Endothelial cell of umbilical vein (primary cell): ENCODE measurements at regions not wholly inside any gene's neighbourhood (a gene's known extent, or its start where the extent isn't known, plus 50 kb on each side); places are given as distances from the start of the nearest gene placed in this dataset.

Source experiments
- BruUV-seq: library from RNA; stranded (reverse); fragments of 400-500 nt; replicated peaks from 2 replicates; lab custom pipeline; 2021; lab: Mats Ljungman, UMichigan
- CTCF ChIA-PET: fragments of 300-600, 350-600 bp; sonication (Branson Sonifier 250); formaldehyde crosslinking; loops from one replicate; lab custom pipeline; 2021; ENCODE audit warnings: antibody characterized with exemption, inconsistent platforms; lab: Charles Lee
- POLR2A ChIA-PET: fragments of 300-600, 350-600 bp; sonication (Branson Sonifier 250); formaldehyde crosslinking; loops from one replicate; lab custom pipeline; 2021; ENCODE audit warnings: antibody characterized with exemption, inconsistent platforms; lab: Charles Lee
- DNase-seq: peaks from one replicate; pipeline ENCODE4 v3.0.0-alpha.2; 2011; ENCODE audit warnings: low read depth, low spot score
- FAIRE-seq: peaks from 2 replicates; lab custom pipeline; 2011; peaks lifted over from hg19 to GRCh38; lab: Jason Lieb, UNC
- H2AFZ ChIP-seq: 2 replicates; pipeline ENCODE4 v1.6.0; 2012; ENCODE audit warnings: low read depth, low read length, control low read depth, inconsistent platforms
- H3K27ac ChIP-seq: 2 replicates; pipeline ENCODE4 v1.5.1; 2011; ENCODE audit warnings: low read depth, mild to moderate bottlenecking, control low read depth, low read length, moderate library complexity; ENCODE audit not compliant: insufficient read depth
- H3K27me3 ChIP-seq, 2 experiments: 2 replicates each; pipeline versions ENCODE4 v1.6.0 to v1.6.1; 2011; ENCODE audit warnings: low read length in 2 of 2, mixed read lengths in 1 of 2; ENCODE audit not compliant: control insufficient read depth in 2 of 2, insufficient read depth in 2 of 2
- H3K36me3 ChIP-seq, 2 experiments: 2 replicates in 1 of 2; 3 replicates in 1 of 2; pipeline ENCODE4 v1.5.1; 2011; ENCODE audit warnings: low read length in 2 of 2, mild to moderate bottlenecking in 1 of 2, moderate library complexity in 1 of 2; ENCODE audit not compliant: control insufficient read depth in 2 of 2, insufficient read depth in 2 of 2; ENCODE audit errors: extremely low read depth in 1 of 2
- H3K4me1 ChIP-seq: 3 replicates; pipeline ENCODE4 v1.5.1; 2011; ENCODE audit warnings: mild to moderate bottlenecking, low read length; ENCODE audit not compliant: control insufficient read depth, insufficient read depth; ENCODE audit errors: extremely low read depth
- H3K4me2 ChIP-seq: 2 replicates; pipeline ENCODE4 v1.6.1; 2011; ENCODE audit warnings: low read length, control low read depth, mixed read lengths; ENCODE audit not compliant: insufficient read depth
- H3K4me3 ChIP-seq, 3 experiments: fragments of 200-600 bp in 1 of 3; sonication (generic), shearing (Covaris generic) in 1 of 3; replicated peaks in 1 of 3; 2 replicates each; pipeline ENCODE4 v1.5.1; 2011 to 2016; ENCODE audit warnings: control low read depth in 3 of 3, low read length in 3 of 3, mild to moderate bottlenecking in 2 of 3, inconsistent platforms in 1 of 3, low read depth in 1 of 3, moderate library complexity in 1 of 3; ENCODE audit not compliant: insufficient read depth in 1 of 3
- H3K79me2 ChIP-seq: 2 replicates; pipeline ENCODE4 v1.6.0; 2012; ENCODE audit warnings: low read length, inconsistent platforms; ENCODE audit not compliant: control insufficient read depth, insufficient read depth
- H3K9ac ChIP-seq: replicated peaks from 2 replicates; pipeline ENCODE3; 2011; ENCODE audit warnings: low read length, control low read depth; ENCODE audit not compliant: insufficient read depth; ENCODE audit errors: extremely low read depth
- H3K9me1 ChIP-seq: replicated peaks from 3 replicates; pipeline ENCODE4 v1.6.0; 2011; ENCODE audit warnings: mild to moderate bottlenecking, low read length; ENCODE audit not compliant: control insufficient read depth, insufficient read depth; ENCODE audit errors: extremely low read depth
- H3K9me3 ChIP-seq: replicated peaks from 2 replicates; pipeline ENCODE4 v1.5.1; 2012; ENCODE audit warnings: low read length, inconsistent platforms; ENCODE audit not compliant: control insufficient read depth, insufficient read depth
- H4K20me1 ChIP-seq: replicated peaks from 2 replicates; pipeline ENCODE3; 2011; ENCODE audit warnings: mild to moderate bottlenecking, low read length; ENCODE audit not compliant: control insufficient read depth, insufficient read depth; ENCODE audit errors: extremely low read depth
- EZH2 ChIP-seq: IDR thresholded peaks from 2 replicates; pipeline ENCODE4 v1.6.1; 2012; ENCODE audit warnings: borderline replicate concordance, low read depth, mild to moderate bottlenecking, moderate library complexity, low read length, inconsistent platforms; ENCODE audit not compliant: severe bottlenecking
- FOS ChIP-seq: IDR thresholded peaks from 2 replicates; pipeline ENCODE4 v1.6.1; 2011; ENCODE audit warnings: mild to moderate bottlenecking, low read length, moderate library complexity, borderline replicate concordance; ENCODE audit not compliant: insufficient read depth
- GATA2 ChIP-seq: IDR thresholded peaks from 2 replicates; pipeline ENCODE4 v1.7.0; 2011; ENCODE audit warnings: low read depth, mild to moderate bottlenecking, moderate library complexity, mixed read lengths, low read length; ENCODE audit not compliant: insufficient read length, insufficient read depth
- JUN ChIP-seq: IDR thresholded peaks from 2 replicates; pipeline ENCODE4 v1.6.1; 2011; ENCODE audit warnings: borderline replicate concordance, low read depth; ENCODE audit not compliant: insufficient read length, insufficient read depth
- MYC ChIP-seq: IDR thresholded peaks from one replicate; pipeline ENCODE4 v1.6.1; 2011; ENCODE audit warnings: mild to moderate bottlenecking, low read depth, low read length
- POLR2A ChIP-seq: IDR thresholded peaks from 2 replicates; pipeline ENCODE4 v1.6.1; 2012; ENCODE audit warnings: low read depth, mild to moderate bottlenecking, control low read depth, low read length
- POLR2AphosphoS5 ChIP-seq: IDR thresholded peaks from 2 replicates; pipeline ENCODE4 v1.6.1; 2012; ENCODE audit warnings: low read depth, mild to moderate bottlenecking, control low read depth, low read length, moderate library complexity; ENCODE audit not compliant: insufficient read depth
- dilution Hi-C: fragments of 300-500 bp; cut with MboI; formaldehyde crosslinking; loops from one replicate; pipeline ENCODE4 v1.15.0; 2019; ENCODE audit warnings: low sequenced_read_pairs; ENCODE audit not compliant: extremely low pct_ligation_motif_present
- intact Hi-C: fragments of 100-400 bp; cut with micrococcal nuclease; formaldehyde crosslinking; loops from one replicate; pipeline ENCODE4 v1.10.0; 2022
- TF ChIP-seq, protein P1 (sequence below), 2 donors: IDR thresholded peaks; 1 replicate in 1 of 2; 2 replicates in 1 of 2; pipeline ENCODE4 v1.5.1; 2011; ENCODE audit warnings: low read length in 2 of 2, mild to moderate bottlenecking in 2 of 2, moderate library complexity in 2 of 2, control low read depth in 1 of 2, inconsistent platforms in 1 of 2, low read depth in 1 of 2; ENCODE audit not compliant: insufficient read depth in 1 of 2; ENCODE audit errors: extremely low read depth in 1 of 2
- TF ChIP-seq, protein P2 (sequence below): IDR thresholded peaks from 2 replicates; pipeline ENCODE4 v1.6.1; 2011; ENCODE audit not compliant: insufficient read depth, insufficient read length

DNA sequence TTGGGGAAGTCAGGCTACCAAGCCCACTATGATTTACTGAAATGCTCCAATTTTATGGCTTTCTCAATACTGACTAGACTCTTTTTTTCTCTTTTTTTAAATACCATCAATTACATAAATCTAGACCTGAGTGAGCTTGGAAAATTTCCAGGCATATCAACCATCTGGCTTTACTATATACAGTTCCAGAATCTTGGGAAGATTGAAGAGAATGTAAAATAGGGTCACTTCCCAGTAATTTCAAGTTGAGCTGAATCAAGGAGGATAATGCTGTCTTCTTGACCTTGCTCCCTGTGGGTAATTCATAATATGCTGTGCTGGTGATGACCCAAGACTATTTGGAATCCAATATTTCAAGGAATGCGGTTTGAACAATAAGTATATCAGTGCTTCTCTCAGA lies 108.1 kb downstream of the MAP3K21 start:
- dilution Hi-C loops (no loop called here), intact Hi-C loops (no loop called here)
- Histone ChIP-seq H3K9me1 (no peaks in the 10 kb centered on the region), H4K20me1 (no peaks in the 10 kb centered on the region), H3K4me2 (no peak overlapping the region), H3K27me3 (no peaks in the 10 kb centered on the region), H3K79me2 (no peaks in the 10 kb centered on the region), H3K27ac (no peak overlapping the region), H3K9ac (no peak overlapping the region), H3K4me1 (no peaks in the 10 kb centered on the region), H3K9me3 (no peaks in the 10 kb centered on the region), H3K4me3 (no peak overlapping the region), H2AFZ (no peak overlapping the region), H3K36me3 (no peaks in the 10 kb centered on the region)
- BruUV-seq, result no TSS peak
- DNase-seq, result no peak
- no peak for TF ChIP-seq FOS
- TF ChIP-seq POLR2AphosphoS5, result no peak
- no peak for TF ChIP-seq GATA2
- TF ChIP-seq, protein P1, sequence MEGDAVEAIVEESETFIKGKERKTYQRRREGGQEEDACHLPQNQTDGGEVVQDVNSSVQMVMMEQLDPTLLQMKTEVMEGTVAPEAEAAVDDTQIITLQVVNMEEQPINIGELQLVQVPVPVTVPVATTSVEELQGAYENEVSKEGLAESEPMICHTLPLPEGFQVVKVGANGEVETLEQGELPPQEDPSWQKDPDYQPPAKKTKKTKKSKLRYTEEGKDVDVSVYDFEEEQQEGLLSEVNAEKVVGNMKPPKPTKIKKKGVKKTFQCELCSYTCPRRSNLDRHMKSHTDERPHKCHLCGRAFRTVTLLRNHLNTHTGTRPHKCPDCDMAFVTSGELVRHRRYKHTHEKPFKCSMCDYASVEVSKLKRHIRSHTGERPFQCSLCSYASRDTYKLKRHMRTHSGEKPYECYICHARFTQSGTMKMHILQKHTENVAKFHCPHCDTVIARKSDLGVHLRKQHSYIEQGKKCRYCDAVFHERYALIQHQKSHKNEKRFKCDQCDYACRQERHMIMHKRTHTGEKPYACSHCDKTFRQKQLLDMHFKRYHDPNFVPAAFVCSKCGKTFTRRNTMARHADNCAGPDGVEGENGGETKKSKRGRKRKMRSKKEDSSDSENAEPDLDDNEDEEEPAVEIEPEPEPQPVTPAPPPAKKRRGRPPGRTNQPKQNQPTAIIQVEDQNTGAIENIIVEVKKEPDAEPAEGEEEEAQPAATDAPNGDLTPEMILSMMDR (IDR thresholded peaks at IDR 0.05; ENCODE audit: extremely low read depth in 1 of 2, insufficient read depth in 1 of 2, low read depth in 1 of 2, low read length in 2 of 2), result no peak
- TF ChIP-seq JUN, result no peak
- no peak for TF ChIP-seq POLR2A
- TF ChIP-seq MYC, result no peak
- no peak for TF ChIP-seq EZH2
- TF ChIP-seq, protein P2, sequence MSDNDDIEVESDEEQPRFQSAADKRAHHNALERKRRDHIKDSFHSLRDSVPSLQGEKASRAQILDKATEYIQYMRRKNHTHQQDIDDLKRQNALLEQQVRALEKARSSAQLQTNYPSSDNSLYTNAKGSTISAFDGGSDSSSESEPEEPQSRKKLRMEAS, result no peak
- POLR2A ChIA-PET, result no interaction called here
- CTCF ChIA-PET, result no interaction called here
- no peak for FAIRE-seq
